ENCODE measurements at regions not wholly inside any gene's neighbourhood (a gene's known extent, or its start where the extent isn't known, plus 50 kb on each side); places are given as distances from the start of the nearest gene placed in this dataset.
"Not testable (repeated sequence)": the region's sequence is repeated elsewhere in the genome, so short reads cannot be mapped to it uniquely, and the experiment has no call there.

GRCh38 chr5:163789870-163790269 is 284.5 kb downstream of the MAT2B start:
- peak; percentile 4 for DNase-seq (ENCODE audit: low spot score)

GRCh38 chr5:163790497-163790896 is 285.1 kb downstream of the MAT2B start:
- DNase-seq (ENCODE audit: low spot score) = no peak

GRCh38 chr5:163794993-163795392 is 289.6 kb downstream of the MAT2B start:
- DNase-seq (ENCODE audit: low spot score) = no peak

- DNase-seq (ENCODE audit: low spot score) = no peak
Observed at GRCh38 chr5:163807781-163808180, 302.4 kb downstream of the MAT2B start.

GRCh38 chr5:163809473-163809872 is 304.1 kb downstream of the MAT2B start:
- DNase-seq (ENCODE audit: low spot score) = no peak

GRCh38 chr5:163813900-163814299 is 308.5 kb downstream of the MAT2B start:
- no peak for DNase-seq (ENCODE audit: low spot score)

- DNase-seq (ENCODE audit: low spot score) = no peak
Observed at GRCh38 chr5:163815240-163815791, 309.9 kb downstream of the MAT2B start.

GRCh38 chr5:163821142-163821541 is 315.7 kb downstream of the MAT2B start:
- DNase-seq (ENCODE audit: low spot score) = no peak

GRCh38 chr5:163822548-163822947 is 317.1 kb downstream of the MAT2B start:
- DNase-seq (ENCODE audit: low spot score) = no peak

- DNase-seq (ENCODE audit: low spot score) = no peak
Observed at GRCh38 chr5:163825661-163826060, 320.2 kb downstream of the MAT2B start.

- DNase-seq (ENCODE audit: low spot score) = no peak
Observed at GRCh38 chr5:163826201-163826600, 320.8 kb downstream of the MAT2B start.

GRCh38 chr5:163832155-163832554 is 326.7 kb downstream of the MAT2B start:
- no peak for DNase-seq (ENCODE audit: low spot score)

GRCh38 chr5:163838738-163839137 is 333.3 kb downstream of the MAT2B start:
- DNase-seq (ENCODE audit: low spot score) = peak; percentile 3

GRCh38 chr5:163846512-163846911 is 341.1 kb downstream of the MAT2B start:
- DNase-seq (ENCODE audit: low spot score) = no peak

- DNase-seq (ENCODE audit: low spot score) = no peak
Observed at GRCh38 chr5:163855754-163856153, 350.3 kb downstream of the MAT2B start.

- no peak for DNase-seq (ENCODE audit: low spot score)
Observed at GRCh38 chr5:163861670-163862069, 356.3 kb downstream of the MAT2B start.

GRCh38 chr5:163867324-163867723 is 361.9 kb downstream of the MAT2B start:
- DNase-seq (ENCODE audit: low spot score) = peak; percentile 2

- DNase-seq (ENCODE audit: low spot score) = no peak
Observed at GRCh38 chr5:163867738-163868137, 362.3 kb downstream of the MAT2B start.

- no peak for DNase-seq (ENCODE audit: low spot score)
Observed at GRCh38 chr5:163869581-163869980, 364.2 kb downstream of the MAT2B start.

- no peak for DNase-seq (ENCODE audit: low spot score)
Observed at GRCh38 chr5:163870441-163870840, 365.0 kb downstream of the MAT2B start.

- no peak for DNase-seq (ENCODE audit: low spot score)
Observed at GRCh38 chr5:163874431-163874830, 369.0 kb downstream of the MAT2B start.

- not testable (repeated sequence) for DNase-seq (ENCODE audit: low spot score)
Observed at GRCh38 chr5:163874912-163875311, 369.5 kb downstream of the MAT2B start.

- no peak for DNase-seq (ENCODE audit: low spot score)
Observed at GRCh38 chr5:163877865-163878264, 372.4 kb downstream of the MAT2B start.

GRCh38 chr5:163878490-163878889 is 373.1 kb downstream of the MAT2B start:
- no peak for DNase-seq (ENCODE audit: low spot score)

- no peak for DNase-seq (ENCODE audit: low spot score)
Observed at GRCh38 chr5:163880302-163880701, 374.9 kb downstream of the MAT2B start.

Data from hepatic stellate cell (primary cell).